ENCODE measurements at regions not wholly inside any gene's neighbourhood (a gene's known extent, or its start where the extent isn't known, plus 50 kb on each side); places are given as distances from the start of the nearest gene placed in this dataset.

- no peak for TF ChIP-seq CTCF (IDR thresholded peaks at IDR 0.05)
- no peak for TF ChIP-seq POLR2A (IDR thresholded peaks at IDR 0.05)
Observed at GRCh38 chr14:40312296-40312695, 880.1 kb upstream of the FBXO33 start.
